ENCODE measurements at regions not wholly inside any gene's neighbourhood (a gene's known extent, or its start where the extent isn't known, plus 50 kb on each side); places are given as distances from the start of the nearest gene placed in this dataset.

DNA sequence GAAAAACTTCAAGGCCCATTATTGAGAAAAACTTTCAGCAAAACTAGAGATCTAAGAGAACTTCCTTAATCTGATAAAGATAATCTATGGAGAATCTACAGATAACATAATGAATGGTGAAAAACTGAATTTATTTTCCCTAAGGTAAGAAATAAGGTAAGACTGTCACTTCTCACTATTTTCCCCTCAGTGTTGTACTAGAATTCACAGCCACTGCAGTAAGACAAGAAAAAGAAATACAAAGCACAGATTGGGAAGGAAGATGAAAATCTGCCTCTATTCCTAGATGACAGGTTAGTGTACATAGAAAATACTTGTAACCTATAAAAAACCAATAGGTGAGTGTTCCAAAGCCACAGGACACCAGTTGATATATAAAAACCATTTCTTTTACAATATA is 220.7 kb upstream of the SHH start:
- H3K27ac ChIP-seq (ENCODE audit: insufficient read depth, low read length, poor library complexity, severe bottlenecking): no peak overlapping the region
- Mint-ChIP-seq H3K4me1 (no peaks in the 10 kb centered on the region), H3K9me3 (no peaks in the 10 kb centered on the region), H3K27ac (no peak overlapping the region), H3K27me3 (no peaks in the 10 kb centered on the region), H3K4me3 (no peak overlapping the region), H3K36me3 (no peaks in the 10 kb centered on the region)
- H3K36me3 ChIP-seq (ENCODE audit: control insufficient read depth, insufficient read depth, low read length): no peaks in the 10 kb centered on the region
- H3K4me1 ChIP-seq (ENCODE audit: control insufficient read depth, insufficient read depth, low read length, poor library complexity, severe bottlenecking): no peaks in the 10 kb centered on the region
- H3K4me3 ChIP-seq (ENCODE audit: low read depth, low read length): no peak overlapping the region
- H3K27me3 ChIP-seq (ENCODE audit: control insufficient read depth, insufficient read depth, low read length): no peaks in the 10 kb centered on the region
- DNase-seq (no peak), ATAC-seq (ENCODE audit: low read depth in 2 of 2) (no peak)
- H3K9me3 ChIP-seq (ENCODE audit: control insufficient read depth in 2 of 2, low read length in 2 of 2): no peaks in the 10 kb centered on the region

DNA sequence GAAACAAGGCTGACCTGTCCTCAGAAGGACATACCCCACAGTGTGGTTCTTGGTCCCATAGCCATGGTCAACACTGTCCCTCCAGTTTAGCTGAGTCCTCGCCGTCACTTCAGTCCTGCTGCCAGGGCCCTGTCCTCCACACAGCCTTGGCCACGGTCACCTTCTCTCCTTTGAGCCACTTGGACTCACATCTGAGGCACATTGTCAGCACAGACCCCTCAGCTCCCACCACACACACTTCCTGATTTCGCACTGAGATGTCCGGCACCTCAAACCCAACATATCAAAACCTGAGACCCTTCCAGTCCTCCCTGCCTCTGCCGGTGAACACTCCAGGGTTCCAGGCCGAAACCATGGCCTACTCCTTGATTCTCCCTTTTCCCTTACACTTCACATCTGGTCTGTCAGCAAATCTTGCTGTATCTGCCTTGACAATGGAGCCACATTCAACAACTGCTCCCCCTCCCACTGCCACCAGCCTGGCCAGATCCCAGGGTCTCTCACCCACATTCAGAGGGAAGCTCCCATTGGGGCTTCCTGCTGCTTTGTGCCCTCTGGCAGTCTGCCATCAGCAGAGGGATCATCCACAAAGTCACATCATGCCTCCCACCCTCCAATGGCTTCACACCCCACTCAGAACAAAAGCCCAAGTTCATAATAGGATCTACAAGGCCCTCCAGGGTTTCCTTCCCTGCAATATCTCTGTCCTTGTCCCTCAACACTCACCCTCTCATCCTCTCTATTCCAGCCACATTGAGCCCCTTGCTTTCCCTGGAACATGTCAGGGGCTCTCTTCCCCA is 219.6 kb upstream of the SHH start:
- no peak overlapping the region for H3K27ac Mint-ChIP-seq
- ATAC-seq (ENCODE audit: low read depth in 2 of 2): no peak
- H3K27me3 Mint-ChIP-seq: no peaks in the 10 kb centered on the region

GRCh38 chr7:156029460-156030007 is 217.3 kb upstream of the SHH start:
- no peaks in the 10 kb centered on the region for H3K9me3 Mint-ChIP-seq
- H3K36me3 Mint-ChIP-seq: no peaks in the 10 kb centered on the region
- no peak overlapping the region for H3K27ac ChIP-seq (ENCODE audit: insufficient read depth, low read length, poor library complexity, severe bottlenecking)
- ATAC-seq (ENCODE audit: low read depth in 2 of 2) (no peak), DNase-seq (no peak)
- no peaks in the 10 kb centered on the region for H3K4me1 ChIP-seq (ENCODE audit: control insufficient read depth, insufficient read depth, low read length, poor library complexity, severe bottlenecking)
- no peaks in the 10 kb centered on the region for H3K27me3 ChIP-seq (ENCODE audit: control insufficient read depth, insufficient read depth, low read length)
- H3K36me3 ChIP-seq (ENCODE audit: control insufficient read depth, insufficient read depth, low read length): no peaks in the 10 kb centered on the region
- no peak overlapping the region for H3K4me3 ChIP-seq (ENCODE audit: low read depth, low read length)
- H3K27ac Mint-ChIP-seq: no peak overlapping the region
- no peaks in the 10 kb centered on the region for H3K4me1 Mint-ChIP-seq
- no peaks in the 10 kb centered on the region for H3K27me3 Mint-ChIP-seq
- H3K9me3 ChIP-seq (ENCODE audit: control insufficient read depth in 2 of 2, low read length in 2 of 2): no peaks in the 10 kb centered on the region
- H3K4me3 Mint-ChIP-seq: no peak overlapping the region

More for the DNA sequence above, 219.6 kb upstream of the SHH start:
- Histone ChIP-seq H3K36me3 (ENCODE audit: control insufficient read depth, insufficient read depth, low read length) (no peaks in the 10 kb centered on the region), H3K27ac (ENCODE audit: insufficient read depth, low read length, poor library complexity, severe bottlenecking) (no peak overlapping the region), H3K4me1 (ENCODE audit: control insufficient read depth, insufficient read depth, low read length, poor library complexity, severe bottlenecking) (no peaks in the 10 kb centered on the region), H3K4me3 (ENCODE audit: low read depth, low read length) (no peak overlapping the region), H3K9me3 (ENCODE audit: control insufficient read depth in 2 of 2, low read length in 2 of 2) (no peaks in the 10 kb centered on the region), H3K27me3 (ENCODE audit: control insufficient read depth, insufficient read depth, low read length) (no peaks in the 10 kb centered on the region)
- no peaks in the 10 kb centered on the region for H3K4me1 Mint-ChIP-seq
- no peak overlapping the region for H3K4me3 Mint-ChIP-seq
- DNase-seq: no peak
- no peaks in the 10 kb centered on the region for H3K36me3 Mint-ChIP-seq
- no peaks in the 10 kb centered on the region for H3K9me3 Mint-ChIP-seq

DNA sequence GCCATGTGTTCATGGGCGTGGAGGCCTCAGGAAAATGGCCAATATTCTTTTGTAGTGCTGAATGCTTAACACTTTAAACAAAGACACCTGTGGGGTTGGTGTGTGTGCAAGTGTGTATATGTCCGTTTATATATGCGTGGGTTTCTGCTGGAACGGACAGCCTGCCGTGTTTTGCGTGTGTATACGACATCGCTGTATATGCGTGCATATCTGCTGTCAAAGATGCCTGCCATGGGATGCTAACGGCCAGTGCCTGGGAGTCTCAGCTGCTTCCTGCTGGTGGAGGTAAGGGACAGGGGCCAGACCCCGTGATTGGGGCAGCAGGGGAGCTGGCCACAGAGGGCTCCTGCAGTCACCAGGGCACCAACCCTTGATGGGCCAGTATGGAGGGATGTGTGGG is 216.3 kb upstream of the SHH start:
- H3K4me1 Mint-ChIP-seq: no peaks in the 10 kb centered on the region
- ATAC-seq (ENCODE audit: low read depth in 2 of 2): no peak
- Histone ChIP-seq H3K27ac (ENCODE audit: insufficient read depth, low read length, poor library complexity, severe bottlenecking) (no peak overlapping the region), H3K36me3 (ENCODE audit: control insufficient read depth, insufficient read depth, low read length) (no peaks in the 10 kb centered on the region), H3K9me3 (ENCODE audit: control insufficient read depth in 2 of 2, low read length in 2 of 2) (no peaks in the 10 kb centered on the region), H3K27me3 (ENCODE audit: control insufficient read depth, insufficient read depth, low read length) (no peaks in the 10 kb centered on the region), H3K4me3 (ENCODE audit: low read depth, low read length) (no peak overlapping the region), H3K4me1 (ENCODE audit: control insufficient read depth, insufficient read depth, low read length, poor library complexity, severe bottlenecking) (no peaks in the 10 kb centered on the region)
- no peaks in the 10 kb centered on the region for H3K9me3 Mint-ChIP-seq
- no peak overlapping the region for H3K4me3 Mint-ChIP-seq
- no peak overlapping the region for H3K27ac Mint-ChIP-seq
- no peaks in the 10 kb centered on the region for H3K36me3 Mint-ChIP-seq
- no peak for DNase-seq
- no peaks in the 10 kb centered on the region for H3K27me3 Mint-ChIP-seq

DNA sequence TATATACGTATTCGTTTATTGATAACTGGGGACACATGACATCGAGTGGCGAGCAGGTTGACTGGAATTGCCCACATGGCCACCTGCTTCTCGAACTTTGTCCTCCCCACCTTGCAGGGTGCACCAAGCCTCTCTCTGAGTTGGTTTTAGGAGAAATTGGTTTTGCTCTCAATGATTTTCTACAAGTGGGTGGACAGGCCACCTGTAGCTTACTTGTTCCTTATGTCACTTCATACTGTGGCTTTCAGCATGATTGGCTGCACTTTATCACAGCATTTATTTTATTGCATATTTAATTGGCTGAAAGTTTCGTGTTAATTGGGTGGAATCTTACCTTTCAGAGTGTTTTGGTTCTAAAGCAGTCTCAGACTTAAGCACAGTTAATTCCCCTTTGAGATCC is 215.6 kb upstream of the SHH start:
- Histone ChIP-seq H3K27me3 (ENCODE audit: control insufficient read depth, insufficient read depth, low read length) (no peaks in the 10 kb centered on the region), H3K36me3 (ENCODE audit: control insufficient read depth, insufficient read depth, low read length) (no peaks in the 10 kb centered on the region), H3K4me3 (ENCODE audit: low read depth, low read length) (no peak overlapping the region), H3K9me3 (ENCODE audit: control insufficient read depth in 2 of 2, low read length in 2 of 2) (no peaks in the 10 kb centered on the region), H3K4me1 (ENCODE audit: control insufficient read depth, insufficient read depth, low read length, poor library complexity, severe bottlenecking) (no peaks in the 10 kb centered on the region), H3K27ac (ENCODE audit: insufficient read depth, low read length, poor library complexity, severe bottlenecking) (no peak overlapping the region)
- H3K36me3 Mint-ChIP-seq: no peaks in the 10 kb centered on the region
- H3K27ac Mint-ChIP-seq: no peak overlapping the region
- ATAC-seq (ENCODE audit: low read depth in 2 of 2) (no peak), DNase-seq (no peak)
- H3K4me3 Mint-ChIP-seq: no peak overlapping the region
- no peaks in the 10 kb centered on the region for H3K4me1 Mint-ChIP-seq
- H3K27me3 Mint-ChIP-seq: no peaks in the 10 kb centered on the region
- no peaks in the 10 kb centered on the region for H3K9me3 Mint-ChIP-seq

- Mint-ChIP-seq H3K4me3 (no peak overlapping the region), H3K36me3 (no peaks in the 10 kb centered on the region), H3K9me3 (no peaks in the 10 kb centered on the region), H3K27me3 (no peaks in the 10 kb centered on the region), H3K27ac (no peak overlapping the region), H3K4me1 (no peaks in the 10 kb centered on the region)
- H3K36me3 ChIP-seq (ENCODE audit: control insufficient read depth, insufficient read depth, low read length): no peaks in the 10 kb centered on the region
- ATAC-seq (ENCODE audit: low read depth in 2 of 2) (no peak), DNase-seq (no peak)
- no peak overlapping the region for H3K27ac ChIP-seq (ENCODE audit: insufficient read depth, low read length, poor library complexity, severe bottlenecking)
- no peaks in the 10 kb centered on the region for H3K9me3 ChIP-seq (ENCODE audit: control insufficient read depth in 2 of 2, low read length in 2 of 2)
- H3K4me3 ChIP-seq (ENCODE audit: low read depth, low read length): no peak overlapping the region
- no peaks in the 10 kb centered on the region for H3K4me1 ChIP-seq (ENCODE audit: control insufficient read depth, insufficient read depth, low read length, poor library complexity, severe bottlenecking)
- H3K27me3 ChIP-seq (ENCODE audit: control insufficient read depth, insufficient read depth, low read length): no peaks in the 10 kb centered on the region
Observed at GRCh38 chr7:156026603-156027002, 214.3 kb upstream of the SHH start.

GRCh38 chr7:156026076-156026600 is 213.9 kb upstream of the SHH start:
- no peaks in the 10 kb centered on the region for H3K27me3 ChIP-seq (ENCODE audit: control insufficient read depth, insufficient read depth, low read length)
- H3K27ac ChIP-seq (ENCODE audit: insufficient read depth, low read length, poor library complexity, severe bottlenecking): no peak overlapping the region
- H3K36me3 ChIP-seq (ENCODE audit: control insufficient read depth, insufficient read depth, low read length): no peaks in the 10 kb centered on the region
- H3K4me3 ChIP-seq (ENCODE audit: low read depth, low read length): no peak overlapping the region
- Mint-ChIP-seq H3K4me3 (no peak overlapping the region), H3K9me3 (no peaks in the 10 kb centered on the region), H3K27ac (no peak overlapping the region), H3K36me3 (no peaks in the 10 kb centered on the region), H3K27me3 (no peaks in the 10 kb centered on the region), H3K4me1 (no peaks in the 10 kb centered on the region)
- H3K4me1 ChIP-seq (ENCODE audit: control insufficient read depth, insufficient read depth, low read length, poor library complexity, severe bottlenecking): no peaks in the 10 kb centered on the region
- DNase-seq (no peak), ATAC-seq (ENCODE audit: low read depth in 2 of 2) (no peak)
- H3K9me3 ChIP-seq (ENCODE audit: control insufficient read depth in 2 of 2, low read length in 2 of 2): no peaks in the 10 kb centered on the region

DNA sequence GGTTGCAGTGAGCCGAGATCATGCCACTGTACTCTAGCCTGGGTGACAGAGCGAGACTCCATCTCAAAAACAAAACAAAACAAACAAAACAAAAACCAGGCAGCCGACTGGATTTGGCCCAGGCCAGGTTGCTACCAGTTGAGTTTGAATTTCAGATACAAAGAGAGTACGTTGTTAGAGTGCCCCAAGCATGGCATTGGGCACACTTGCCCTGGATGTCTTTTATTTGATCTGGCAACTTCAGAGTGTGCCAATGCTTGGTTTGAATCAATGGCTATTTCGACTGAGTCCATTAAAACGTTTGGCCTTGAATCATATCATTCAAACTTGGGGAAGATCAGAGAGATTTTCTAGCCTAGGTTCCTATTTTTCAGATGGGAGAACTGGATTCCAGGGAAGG is 213.4 kb upstream of the SHH start:
- H3K4me3 Mint-ChIP-seq: no peak overlapping the region

More for the DNA sequence above, 213.4 kb upstream of the SHH start:
- Histone ChIP-seq H3K27me3 (ENCODE audit: control insufficient read depth, insufficient read depth, low read length) (no peaks in the 10 kb centered on the region), H3K4me1 (ENCODE audit: control insufficient read depth, insufficient read depth, low read length, poor library complexity, severe bottlenecking) (no peaks in the 10 kb centered on the region), H3K9me3 (ENCODE audit: control insufficient read depth in 2 of 2, low read length in 2 of 2) (no peaks in the 10 kb centered on the region), H3K4me3 (ENCODE audit: low read depth, low read length) (no peak overlapping the region), H3K27ac (ENCODE audit: insufficient read depth, low read length, poor library complexity, severe bottlenecking) (no peak overlapping the region), H3K36me3 (ENCODE audit: control insufficient read depth, insufficient read depth, low read length) (no peaks in the 10 kb centered on the region)
- Mint-ChIP-seq H3K9me3 (no peaks in the 10 kb centered on the region), H3K36me3 (no peaks in the 10 kb centered on the region), H3K27ac (no peak overlapping the region), H3K4me1 (no peaks in the 10 kb centered on the region), H3K27me3 (no peaks in the 10 kb centered on the region)
- ATAC-seq (ENCODE audit: low read depth in 2 of 2) (no peak), DNase-seq (no peak)
